ENCODE measurements at regions not wholly inside any gene's neighbourhood (a gene's known extent, or its start where the extent isn't known, plus 50 kb on each side); places are given as distances from the start of the nearest gene placed in this dataset.
"Not testable (repeated sequence)": the region's sequence is repeated elsewhere in the genome, so short reads cannot be mapped to it uniquely, and the experiment has no call there.

DNA sequence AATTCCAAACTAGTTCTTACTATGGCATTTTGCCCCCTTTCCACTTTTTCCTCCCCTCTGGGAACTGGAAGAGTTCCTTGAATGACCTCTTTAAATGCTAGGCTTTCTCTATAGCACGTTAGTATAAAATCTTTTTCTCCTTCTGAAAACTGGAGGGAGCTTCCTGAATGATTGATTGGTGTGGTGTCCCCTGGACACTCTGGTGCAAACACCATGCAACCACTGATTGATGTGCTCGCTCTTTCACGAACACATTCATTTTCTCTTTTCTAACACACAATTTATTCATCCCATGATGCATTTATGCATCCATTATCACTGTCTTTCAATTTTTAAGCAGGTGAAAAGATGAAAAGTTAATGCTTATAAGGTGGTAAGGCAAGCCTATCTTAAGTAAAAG is 159.1 kb upstream of the NANOGP8 start:
- H3K4me3 ChIP-seq (ENCODE audit: low read depth, poor library complexity, severe bottlenecking) = no peak overlapping the region
- intact Hi-C loops (cut with DNase I; ENCODE audit: low total_unique reads) = no loop called here
- WGBS, 2 donors = 82 to 84% methylated on average over 3 of the region's 3 CpGs
- no peak for TF ChIP-seq POLR2A (IDR thresholded peaks at IDR 0.05)
- TF ChIP-seq, protein P1, sequence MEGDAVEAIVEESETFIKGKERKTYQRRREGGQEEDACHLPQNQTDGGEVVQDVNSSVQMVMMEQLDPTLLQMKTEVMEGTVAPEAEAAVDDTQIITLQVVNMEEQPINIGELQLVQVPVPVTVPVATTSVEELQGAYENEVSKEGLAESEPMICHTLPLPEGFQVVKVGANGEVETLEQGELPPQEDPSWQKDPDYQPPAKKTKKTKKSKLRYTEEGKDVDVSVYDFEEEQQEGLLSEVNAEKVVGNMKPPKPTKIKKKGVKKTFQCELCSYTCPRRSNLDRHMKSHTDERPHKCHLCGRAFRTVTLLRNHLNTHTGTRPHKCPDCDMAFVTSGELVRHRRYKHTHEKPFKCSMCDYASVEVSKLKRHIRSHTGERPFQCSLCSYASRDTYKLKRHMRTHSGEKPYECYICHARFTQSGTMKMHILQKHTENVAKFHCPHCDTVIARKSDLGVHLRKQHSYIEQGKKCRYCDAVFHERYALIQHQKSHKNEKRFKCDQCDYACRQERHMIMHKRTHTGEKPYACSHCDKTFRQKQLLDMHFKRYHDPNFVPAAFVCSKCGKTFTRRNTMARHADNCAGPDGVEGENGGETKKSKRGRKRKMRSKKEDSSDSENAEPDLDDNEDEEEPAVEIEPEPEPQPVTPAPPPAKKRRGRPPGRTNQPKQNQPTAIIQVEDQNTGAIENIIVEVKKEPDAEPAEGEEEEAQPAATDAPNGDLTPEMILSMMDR (IDR thresholded peaks at IDR 0.05) = no peak
- no peak for DNase-seq (ENCODE audit: low spot score in 2 of 2)

- no peak for DNase-seq (ENCODE audit: low spot score in 2 of 2)
- 96 to 100% methylated on average over 3 of the region's 3 CpGs for WGBS, 2 donors
- H3K4me3 ChIP-seq (ENCODE audit: low read depth, poor library complexity, severe bottlenecking) = no peak overlapping the region
- intact Hi-C loops (cut with DNase I; ENCODE audit: low total_unique reads) = no loop called here
- TF ChIP-seq, protein P1 (IDR thresholded peaks at IDR 0.05) = no peak
- no peak for TF ChIP-seq POLR2A (IDR thresholded peaks at IDR 0.05)
Observed at GRCh38 chr15:35243758-35244157, 158.7 kb upstream of the NANOGP8 start.

- intact Hi-C loops (cut with DNase I; ENCODE audit: low total_unique reads); DNase-seq (ENCODE audit: low spot score in 2 of 2); H3K4me3 ChIP-seq (ENCODE audit: low read depth, poor library complexity, severe bottlenecking): not testable (repeated sequence)
- WGBS, 2 donors = 90 to 93% methylated on average over 2 to 6 of the region's 6 CpGs
Observed at GRCh38 chr15:35239693-35240092, 154.6 kb upstream of the NANOGP8 start.

- DNase-seq (ENCODE audit: low spot score in 2 of 2); H3K4me3 ChIP-seq (ENCODE audit: low read depth, poor library complexity, severe bottlenecking); intact Hi-C loops (cut with DNase I; ENCODE audit: low total_unique reads): not testable (repeated sequence)
- WGBS, 2 donors = 97% methylated on average over 3 of the region's 3 CpGs
Observed at GRCh38 chr15:35238448-35238847, 153.4 kb upstream of the NANOGP8 start.

DNA sequence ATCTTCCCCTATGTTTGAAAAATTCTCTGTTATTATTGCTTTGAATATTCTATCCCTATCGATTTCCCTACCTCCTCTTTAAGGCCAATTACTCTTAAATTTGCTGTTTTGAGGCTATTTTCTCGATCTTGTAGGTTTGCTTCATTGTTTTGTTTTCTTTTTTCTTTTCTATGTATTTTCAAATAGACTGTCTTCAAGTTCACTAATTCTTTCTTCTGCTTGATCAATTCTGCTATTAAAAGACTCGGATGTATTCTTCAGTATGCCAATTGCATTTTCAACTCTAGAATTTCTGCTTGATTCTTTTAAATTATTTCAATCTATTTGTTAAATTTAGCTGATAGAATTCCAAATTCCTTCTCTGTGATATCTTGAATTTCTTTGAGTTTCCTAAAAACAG is 144.0 kb upstream of the NANOGP8 start:
- no peak for TF ChIP-seq POLR2A (IDR thresholded peaks at IDR 0.05)
- TF ChIP-seq, protein P1 (IDR thresholded peaks at IDR 0.05) = no peak
- WGBS, 2 donors = 91 to 92% methylated on average over 3 of the region's 3 CpGs
- H3K4me3 ChIP-seq (ENCODE audit: low read depth, poor library complexity, severe bottlenecking) = no peak overlapping the region
- intact Hi-C loops (cut with DNase I; ENCODE audit: low total_unique reads) = no loop called here
- no peak for DNase-seq (ENCODE audit: low spot score in 2 of 2)

DNA sequence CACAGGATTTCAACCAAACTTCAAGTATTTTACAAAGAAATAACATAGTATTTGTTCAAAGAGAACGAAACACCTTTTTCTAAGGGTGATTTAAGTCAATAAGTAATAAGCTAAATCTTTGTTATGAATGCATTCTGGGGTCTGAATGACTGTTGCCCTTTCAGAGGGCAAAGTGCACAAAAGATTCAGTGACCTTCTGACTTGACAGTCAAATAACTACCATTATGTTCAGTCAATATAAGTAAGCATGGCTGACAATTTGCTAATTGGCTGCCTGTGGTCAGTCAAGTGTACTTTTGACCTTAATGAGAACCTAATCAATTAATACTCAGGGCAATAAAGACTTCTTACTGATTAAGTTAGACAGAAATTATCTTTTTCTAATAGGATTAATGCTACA is 133.1 kb upstream of the NANOGP8 start:
- WGBS, 2 donors = 88 to 90% methylated on average over 1 of the region's 1 CpG
- intact Hi-C loops (cut with DNase I; ENCODE audit: low total_unique reads) = no loop called here
- no peak for DNase-seq (ENCODE audit: low spot score in 2 of 2)
- no peak for TF ChIP-seq POLR2A (IDR thresholded peaks at IDR 0.05)
- TF ChIP-seq, protein P1 (IDR thresholded peaks at IDR 0.05) = no peak
- H3K4me3 ChIP-seq (ENCODE audit: low read depth, poor library complexity, severe bottlenecking) = no peak overlapping the region

DNA sequence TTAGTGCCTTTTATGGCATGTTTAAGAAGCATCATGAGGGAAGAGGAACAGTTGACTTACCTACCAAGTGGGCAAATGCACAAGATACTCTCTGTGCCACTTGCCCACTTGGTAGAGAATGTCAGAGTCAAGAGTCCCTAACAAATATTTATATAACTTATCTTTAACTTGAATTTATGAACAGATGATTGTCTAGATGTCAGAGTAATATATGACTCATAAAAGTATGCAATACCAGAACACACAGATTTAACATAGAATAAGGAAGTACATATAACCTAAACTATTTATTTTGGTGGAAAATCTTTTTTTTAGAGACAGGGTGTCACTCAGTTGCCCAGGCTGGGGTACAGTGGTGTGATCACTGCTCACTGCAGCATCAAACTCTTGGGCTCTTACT is 130.0 kb upstream of the NANOGP8 start:
- no peak overlapping the region for H3K4me3 ChIP-seq (ENCODE audit: low read depth, poor library complexity, severe bottlenecking)
- TF ChIP-seq POLR2A (IDR thresholded peaks at IDR 0.05) = no peak
- TF ChIP-seq, protein P1 (IDR thresholded peaks at IDR 0.05) = no peak
- intact Hi-C loops (cut with DNase I; ENCODE audit: low total_unique reads) = no loop called here
- DNase-seq (ENCODE audit: low spot score in 2 of 2) = no peak

Data from lower leg skin (tissue), 4 donors.